Stimulated activated CD4-positive, alpha-beta T cell treated with anti-CD3 and anti-CD28 coated beads, Interleukin-1b, Interleukin-23, amount 100 ng/mL, for 24 hours (primary cell): ENCODE measurements at regions not wholly inside any gene's neighbourhood (a gene's known extent, or its start where the extent isn't known, plus 50 kb on each side); places are given as distances from the start of the nearest gene placed in this dataset.

ENCODE experiments used
- DNase-seq, 4 experiments: peaks; one replicate each; pipeline ENCODE4 v3.0.0-alpha.2; 2020; ENCODE audit warnings: low read depth in 4 of 4, low spot score in 1 of 4

DNA sequence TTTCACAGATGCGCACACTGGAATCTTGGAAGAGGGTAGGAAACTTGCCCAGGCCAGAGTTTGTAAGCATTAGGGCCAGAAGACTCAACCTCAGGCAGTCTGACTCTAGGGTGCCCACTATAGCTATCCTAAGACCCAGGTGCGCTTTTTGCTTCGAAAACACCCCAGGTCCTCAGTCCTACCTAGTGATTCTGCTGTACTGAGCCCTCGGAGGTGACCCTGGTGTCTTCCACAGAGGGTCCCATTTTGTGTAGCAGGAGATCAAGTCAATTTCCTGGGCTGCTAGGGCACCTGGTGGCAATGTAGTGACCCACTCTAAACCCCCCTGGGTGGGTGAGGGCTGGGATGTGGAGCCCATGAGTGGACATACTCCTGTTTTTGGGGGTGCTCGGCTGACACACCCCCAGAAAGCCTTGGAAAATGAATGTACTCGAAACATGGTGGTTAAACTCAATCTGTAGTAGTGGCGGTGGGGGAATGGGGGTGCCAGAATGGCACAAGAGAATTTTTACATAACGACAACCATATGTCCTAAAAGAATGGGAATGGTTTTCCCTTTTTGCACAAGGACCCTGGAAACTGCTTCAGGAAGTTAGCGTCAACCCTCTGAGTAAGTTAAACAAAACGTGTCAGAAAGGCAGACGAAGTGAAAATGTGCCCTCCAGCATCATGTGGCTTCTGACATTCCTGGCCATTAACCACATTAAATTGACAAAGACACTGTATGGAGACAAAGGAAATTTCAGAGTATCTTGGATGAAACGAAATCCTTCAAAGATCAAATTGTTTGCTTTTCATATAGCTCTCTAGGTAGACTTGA lies 218.0 kb upstream of the COPS8 start:
- DNase-seq, result no peak

DNA sequence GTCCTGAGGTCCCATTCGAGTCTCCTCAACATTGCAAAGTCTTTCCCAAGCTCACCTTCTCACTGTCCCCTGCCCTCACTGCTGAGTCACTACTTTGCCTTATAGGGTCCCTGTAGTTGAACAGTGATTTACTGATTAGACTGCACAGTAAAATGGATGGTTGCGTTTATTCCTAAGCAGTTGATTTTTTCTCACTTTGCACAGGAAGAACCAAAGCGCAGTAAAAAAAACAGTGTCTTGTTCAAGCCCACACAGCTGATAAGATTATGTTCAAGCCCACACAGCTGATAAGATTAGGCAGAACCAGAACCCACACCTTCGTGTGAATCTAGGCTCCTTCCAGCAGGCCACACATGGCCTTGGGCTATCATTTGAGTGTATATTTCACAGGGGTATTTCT lies 215.3 kb upstream of the COPS8 start:
- DNase-seq, result no peak

DNA sequence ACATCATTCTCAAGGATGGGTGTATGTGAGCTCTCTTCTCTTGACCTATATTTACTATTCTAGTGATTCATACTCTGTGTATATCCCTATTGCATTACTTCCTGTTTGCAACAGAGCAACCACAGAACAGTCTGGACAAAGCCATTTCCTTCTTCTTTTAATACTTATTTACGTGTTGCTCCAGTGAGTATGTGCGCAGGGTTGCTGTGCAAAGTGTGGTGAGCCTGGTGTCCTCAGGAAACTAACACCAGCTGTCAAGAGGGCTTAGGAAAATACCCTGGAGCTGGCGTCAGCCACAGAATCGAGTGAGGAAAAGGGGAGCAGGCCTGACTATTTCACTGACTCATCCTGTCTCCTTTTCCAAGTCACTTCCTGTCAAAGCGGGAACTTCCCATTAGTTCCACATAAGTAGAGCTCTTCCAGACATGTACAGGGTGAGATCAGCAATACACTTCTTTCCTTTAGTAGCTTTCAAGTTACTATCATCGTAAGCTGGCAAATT lies 214.1 kb upstream of the COPS8 start:
- DNase-seq, result no peak

DNA sequence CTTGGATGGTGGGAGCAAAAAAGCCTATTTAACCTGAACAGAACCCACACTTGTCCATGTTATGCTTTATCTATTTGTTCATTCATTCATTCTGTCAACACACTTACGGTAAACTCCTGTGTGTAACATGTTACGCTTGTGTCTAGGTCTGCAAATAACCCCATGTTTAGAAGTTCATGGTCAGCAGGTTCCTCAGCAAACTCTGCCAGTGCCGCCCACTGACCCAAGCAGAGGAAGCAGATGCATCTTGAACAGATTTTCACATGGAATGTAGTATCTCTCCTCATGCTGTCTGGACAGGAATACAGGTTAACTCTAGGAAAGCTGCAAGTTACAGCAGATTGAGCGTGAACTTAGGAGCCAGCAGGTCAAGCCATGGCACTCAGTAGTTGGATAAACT lies 213.7 kb upstream of the COPS8 start:
- no peak for DNase-seq

DNA sequence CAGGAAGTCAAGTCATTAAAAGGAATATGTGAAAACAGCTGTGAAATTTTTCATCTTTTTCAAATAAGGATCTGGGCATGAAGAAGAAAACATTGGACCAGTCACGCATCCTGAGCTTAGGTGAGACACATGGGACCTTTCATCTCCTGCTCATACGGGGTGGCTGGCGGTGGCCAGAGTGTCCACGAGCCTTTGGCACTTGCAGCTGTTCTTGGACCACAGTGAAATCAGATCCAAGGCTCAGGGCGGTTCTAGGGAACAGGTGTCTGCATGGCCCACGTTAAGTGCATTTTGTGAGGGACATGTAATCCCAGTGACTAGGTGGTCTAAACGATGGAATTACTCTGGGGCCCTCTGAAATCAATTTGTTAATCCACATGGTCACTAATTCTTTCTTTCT lies 212.7 kb upstream of the COPS8 start:
- DNase-seq, result no peak

DNA sequence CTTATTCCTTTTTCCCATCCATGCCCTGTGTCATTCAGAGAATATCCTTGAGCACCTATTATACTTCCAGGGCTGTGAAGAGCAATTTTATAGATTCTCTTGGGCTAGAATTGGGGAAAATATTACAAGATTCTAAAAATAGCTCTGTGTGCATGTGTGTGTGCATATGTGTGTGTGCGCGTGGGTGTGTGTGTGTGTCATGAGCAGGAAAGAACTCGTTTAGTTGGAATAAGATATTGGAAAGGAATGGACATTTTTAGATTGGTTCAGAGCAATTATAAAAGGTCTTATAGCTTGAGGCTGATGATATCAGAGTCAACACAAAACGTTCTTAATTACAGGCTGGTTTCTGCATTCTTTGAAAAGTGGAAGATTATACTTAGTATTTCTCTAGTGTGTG lies 212.1 kb upstream of the COPS8 start:
- DNase-seq, result no peak

DNA sequence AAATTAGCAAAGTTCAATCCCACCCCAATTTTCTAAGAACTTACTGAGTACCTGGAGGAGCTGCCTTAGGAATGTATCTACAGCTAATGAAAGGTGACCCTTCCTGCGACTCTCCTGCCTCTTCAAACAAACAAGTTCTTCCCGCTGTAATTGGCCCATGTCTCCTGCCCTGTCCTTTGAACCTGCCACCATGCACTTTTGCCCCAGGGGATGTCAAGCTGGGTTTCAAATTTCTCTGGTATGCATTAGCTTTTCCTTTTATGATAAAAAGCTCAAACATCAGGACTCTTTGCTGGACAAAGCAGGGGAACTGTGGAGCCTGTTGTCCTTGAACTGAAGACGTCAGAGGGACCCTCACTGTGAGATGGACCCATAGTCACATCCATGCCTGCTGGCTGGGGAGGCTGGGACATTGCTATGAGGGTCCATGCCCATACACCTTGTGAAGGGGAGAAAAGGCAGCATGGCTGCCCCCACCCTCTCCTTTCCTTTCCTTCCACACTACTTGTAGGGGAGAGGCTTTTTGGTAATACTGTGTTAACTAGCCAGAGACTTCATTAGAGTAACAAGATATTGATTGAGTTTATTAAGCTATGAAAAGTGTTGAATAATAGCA lies 210.7 kb upstream of the COPS8 start:
- DNase-seq, result no peak

DNA sequence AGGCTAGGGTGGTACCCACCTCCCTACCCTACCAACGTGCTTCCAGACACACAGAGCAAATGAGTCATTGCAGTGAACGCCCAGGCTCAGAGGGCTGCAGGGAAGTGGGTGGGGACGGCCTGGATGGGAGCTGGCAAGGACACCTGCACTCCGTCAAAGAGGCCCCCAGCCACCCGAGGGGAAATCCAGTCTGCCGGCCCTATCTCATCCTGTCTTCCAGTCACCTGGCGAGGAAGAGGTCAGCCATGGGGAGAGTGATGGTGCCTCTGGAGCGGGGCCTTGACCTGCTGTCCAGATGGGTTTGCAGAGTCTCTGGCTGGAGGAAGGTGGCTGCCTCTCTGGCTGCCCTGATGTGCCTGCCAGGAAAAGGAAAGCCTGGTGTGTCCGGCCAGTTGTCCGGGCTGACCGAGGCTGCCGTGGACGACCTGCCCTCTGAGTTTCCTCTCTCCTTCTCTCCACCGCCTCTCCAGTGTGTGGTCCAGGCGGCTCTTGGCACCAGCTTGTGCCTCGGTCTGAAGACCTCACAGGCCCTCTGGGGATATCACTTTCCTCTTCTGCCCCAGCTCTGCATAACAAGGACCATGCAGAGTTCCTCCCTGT lies 209.7 kb upstream of the COPS8 start:
- DNase-seq, result no peak

DNA sequence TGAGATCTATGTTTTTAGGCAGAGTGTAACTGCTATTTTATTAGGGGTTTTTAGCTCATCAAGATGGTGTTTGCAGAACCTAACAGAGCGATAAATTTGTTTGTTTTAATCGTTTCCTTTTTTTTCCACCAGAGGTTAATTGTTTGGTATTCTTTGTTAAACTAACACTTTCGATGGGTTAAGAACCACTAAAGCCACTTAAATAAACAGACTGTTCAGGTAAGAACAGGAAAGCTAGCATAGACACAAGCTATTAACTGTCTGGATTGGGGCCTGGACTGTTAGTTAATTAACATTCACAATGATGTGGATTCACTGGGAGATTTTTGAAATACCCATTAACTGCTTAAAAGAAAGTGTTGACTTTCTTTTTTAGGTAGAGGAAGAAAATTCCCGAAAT lies 209.0 kb upstream of the COPS8 start:
- no peak for DNase-seq

DNA sequence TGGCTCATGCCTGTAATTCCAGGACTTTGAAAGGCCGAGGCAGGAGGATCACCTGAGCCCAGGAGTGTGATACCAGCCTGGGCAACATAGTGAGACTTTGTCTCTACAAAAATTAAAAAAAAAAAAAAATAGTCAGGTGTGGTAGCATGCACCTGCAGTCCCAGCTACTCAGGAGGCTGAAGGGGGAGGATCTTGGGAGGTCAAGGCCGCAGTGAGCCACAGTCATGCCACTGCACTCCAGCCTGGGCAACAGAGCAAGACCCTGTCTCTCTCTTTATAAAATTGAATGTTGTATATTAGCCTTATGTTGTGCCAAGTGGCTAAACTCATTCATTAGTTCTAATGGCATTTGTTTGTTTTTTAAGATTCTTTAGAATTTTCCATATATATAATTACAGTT lies 207.7 kb upstream of the COPS8 start:
- DNase-seq, result no peak

DNA sequence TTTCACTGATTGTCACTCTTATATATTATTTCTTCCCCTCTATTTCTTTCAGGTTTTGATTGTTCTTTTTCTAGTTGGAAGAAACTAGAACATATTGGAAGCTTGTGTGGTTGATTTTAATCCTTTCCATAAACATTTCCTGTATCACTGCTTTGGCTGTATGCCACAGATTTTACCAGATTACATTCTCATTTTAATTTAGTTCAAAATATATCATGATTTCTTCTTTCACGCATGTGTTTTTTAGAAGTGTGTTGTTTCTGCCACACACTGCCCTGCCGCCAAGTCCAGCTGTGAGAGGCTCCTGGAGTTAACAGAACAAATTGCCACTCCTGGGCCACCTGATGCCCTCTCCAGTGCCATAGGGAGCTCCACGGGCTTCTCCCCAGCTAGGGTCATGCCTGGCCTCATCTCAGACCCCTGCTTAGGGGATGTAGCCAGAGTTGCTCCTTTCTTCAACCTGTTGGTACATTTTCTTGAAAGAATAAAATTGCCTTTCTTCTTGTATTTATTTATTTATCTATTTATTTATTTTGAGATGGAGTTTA lies 206.2 kb upstream of the COPS8 start:
- DNase-seq, result no peak

DNA sequence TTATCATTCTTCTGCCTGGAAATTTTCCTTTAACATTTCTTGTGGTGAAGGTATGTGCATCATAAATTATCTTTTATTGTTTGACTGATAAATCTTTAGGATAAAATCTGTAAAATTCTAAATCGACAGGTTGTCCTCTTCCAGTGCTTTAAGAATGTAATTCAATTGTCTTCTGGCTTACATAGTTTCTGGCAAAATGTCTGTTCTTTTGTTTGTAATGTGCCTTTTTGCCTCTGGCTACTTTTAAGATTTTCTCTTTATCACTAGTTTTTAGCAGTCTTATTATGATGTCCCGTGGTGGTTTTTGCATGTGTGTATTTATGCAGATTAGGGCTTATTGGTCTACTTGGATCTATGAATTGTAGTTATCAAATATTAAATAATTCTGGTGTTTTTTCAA lies 203.6 kb upstream of the COPS8 start:
- DNase-seq, result no peak

DNA sequence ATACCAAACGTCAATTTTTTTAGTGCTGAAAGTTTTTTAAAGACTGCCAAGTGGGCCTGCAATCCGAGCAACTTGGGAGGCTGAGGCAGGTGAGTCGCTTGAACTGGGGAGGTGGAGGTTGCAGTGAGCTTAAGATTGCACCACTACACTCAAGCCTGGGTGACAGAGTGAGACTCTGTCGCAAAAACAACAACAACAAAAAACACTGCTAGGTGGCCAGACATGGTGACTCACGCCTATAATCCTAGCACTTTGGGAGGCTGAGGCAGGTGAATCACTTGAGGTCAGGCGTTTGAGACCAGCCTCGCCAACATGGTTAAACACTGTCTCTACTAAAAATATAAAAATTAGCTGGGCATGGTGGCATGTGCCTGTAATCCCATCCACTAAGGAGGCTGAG lies 202.8 kb upstream of the COPS8 start:
- no peak for DNase-seq

DNA sequence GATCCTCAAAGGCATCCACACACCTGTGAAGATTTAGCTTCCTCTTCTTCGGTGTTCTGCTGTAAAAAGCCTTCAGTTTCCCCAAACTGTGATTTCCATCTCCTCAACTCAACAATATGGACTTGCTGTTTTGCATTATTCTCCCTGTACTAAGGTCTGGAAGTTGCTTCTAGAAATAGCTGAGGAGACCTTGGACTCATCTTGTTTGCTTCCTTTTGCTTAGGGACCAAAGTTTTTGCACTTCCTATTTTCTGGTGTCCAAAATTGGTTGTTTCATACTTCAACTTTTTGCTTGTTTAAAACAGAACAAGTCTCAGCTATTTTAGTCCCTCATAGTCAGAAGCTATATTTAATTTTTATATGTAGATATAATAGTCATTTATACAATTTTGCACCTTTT lies 201.9 kb upstream of the COPS8 start:
- no peak for DNase-seq

DNA sequence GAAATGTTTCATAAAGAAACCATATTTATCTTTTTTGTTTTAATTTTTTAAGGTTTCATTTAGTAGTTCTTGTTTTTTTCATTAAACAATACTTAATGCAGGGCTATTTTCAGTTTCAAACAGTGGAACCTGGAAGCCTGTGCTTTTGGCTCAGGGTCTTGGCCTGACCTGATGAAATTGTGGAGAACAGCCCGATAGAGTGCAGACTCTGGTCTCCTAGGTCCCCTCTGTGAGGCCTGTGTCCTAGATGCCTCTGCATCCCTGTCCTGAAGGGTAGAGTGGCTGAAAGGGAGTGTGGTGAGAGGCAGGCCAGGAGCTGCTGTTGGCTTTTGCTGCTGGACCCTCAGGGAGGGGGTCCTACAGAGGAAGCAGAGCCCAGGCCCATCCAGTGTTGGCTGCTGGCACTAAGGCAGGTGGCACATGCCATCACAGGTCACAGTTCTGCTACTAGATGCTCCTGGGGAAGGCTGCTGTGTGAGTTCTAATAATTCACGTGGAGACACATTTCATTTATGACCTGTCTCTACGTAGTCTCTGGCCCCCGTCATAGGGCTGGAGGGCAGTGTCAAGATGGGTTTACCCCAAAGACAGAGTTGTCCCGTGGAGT lies 201.0 kb upstream of the COPS8 start:
- DNase-seq, result no peak

DNA sequence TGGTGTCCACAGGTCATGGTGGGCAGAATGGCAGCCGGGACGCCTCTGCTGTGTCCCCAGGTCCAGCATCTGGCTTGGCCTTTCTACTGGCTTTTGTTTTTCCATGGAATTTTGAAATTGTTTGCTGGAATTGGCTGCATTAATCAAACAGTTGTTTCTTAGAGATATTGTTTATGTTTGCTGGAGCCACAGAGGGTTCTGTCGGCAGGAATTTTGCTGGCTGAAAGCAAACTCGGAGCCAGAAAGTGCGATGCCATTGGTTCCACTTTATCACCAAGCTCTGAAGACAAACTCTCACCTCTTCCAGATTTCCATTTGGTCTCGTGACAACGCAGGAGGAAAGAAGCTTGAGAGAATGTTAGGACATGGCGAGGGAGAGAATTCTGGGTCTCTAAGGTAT lies 199.2 kb upstream of the COPS8 start:
- no peak for DNase-seq

DNA sequence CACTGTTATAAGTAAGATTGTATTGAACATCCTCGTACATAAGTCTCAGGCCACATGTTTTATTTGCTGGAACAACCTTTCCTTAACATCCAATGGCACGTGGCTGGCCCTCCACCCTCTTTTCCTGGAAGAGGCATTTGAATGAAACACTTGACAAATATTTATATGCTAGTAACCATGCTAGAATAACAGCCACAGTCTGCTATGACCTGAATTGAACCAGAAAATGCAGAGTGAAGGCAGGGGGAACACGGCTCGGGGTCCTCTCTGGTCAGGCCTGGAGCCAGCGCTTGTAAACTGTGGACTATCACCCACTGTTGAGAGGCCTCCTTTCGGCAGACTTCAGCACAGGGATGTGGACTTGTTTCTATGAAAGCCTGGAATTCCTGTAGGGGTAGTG lies 198.2 kb upstream of the COPS8 start:
- no peak for DNase-seq

DNA sequence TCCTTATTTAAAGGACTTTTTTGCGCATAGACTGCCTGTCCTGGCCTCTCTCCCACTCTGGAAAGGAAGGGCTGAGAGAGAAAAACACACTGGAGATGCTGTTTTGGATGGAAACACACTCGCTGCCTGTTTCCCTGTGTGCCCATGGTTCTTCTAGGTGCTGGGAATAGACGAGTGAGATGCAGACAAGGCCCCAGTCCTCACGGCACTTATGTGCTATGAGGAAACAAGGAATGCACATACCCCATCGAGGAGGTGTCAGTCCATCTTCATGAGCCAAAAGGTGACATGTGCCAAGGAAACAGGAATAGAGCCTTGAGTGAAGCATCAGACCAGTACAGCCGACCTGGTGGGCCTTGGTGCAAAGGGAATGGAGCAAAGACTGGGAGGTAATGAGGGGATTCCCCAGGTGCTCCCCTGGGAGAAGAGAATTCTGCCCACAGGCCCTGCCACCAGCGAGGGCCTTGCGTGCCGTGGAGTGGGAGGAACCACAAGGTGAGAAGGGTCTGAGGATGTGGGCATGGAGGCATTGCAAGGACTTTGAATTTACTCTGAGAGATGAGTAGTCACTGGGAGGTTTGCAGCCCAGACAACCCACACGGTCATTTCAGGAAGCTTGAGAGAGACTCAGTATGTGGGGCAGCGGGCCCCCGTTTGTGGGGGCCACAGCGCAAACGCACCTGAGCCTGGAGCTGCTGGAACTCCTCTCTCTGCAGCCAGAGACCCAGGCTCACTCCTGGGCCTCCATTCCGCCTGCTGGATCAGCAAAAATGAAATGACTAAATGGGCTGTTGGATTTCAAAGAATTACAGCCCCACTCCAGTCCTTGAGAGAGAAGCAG lies 197.5 kb upstream of the COPS8 start:
- DNase-seq, result no peak

DNA sequence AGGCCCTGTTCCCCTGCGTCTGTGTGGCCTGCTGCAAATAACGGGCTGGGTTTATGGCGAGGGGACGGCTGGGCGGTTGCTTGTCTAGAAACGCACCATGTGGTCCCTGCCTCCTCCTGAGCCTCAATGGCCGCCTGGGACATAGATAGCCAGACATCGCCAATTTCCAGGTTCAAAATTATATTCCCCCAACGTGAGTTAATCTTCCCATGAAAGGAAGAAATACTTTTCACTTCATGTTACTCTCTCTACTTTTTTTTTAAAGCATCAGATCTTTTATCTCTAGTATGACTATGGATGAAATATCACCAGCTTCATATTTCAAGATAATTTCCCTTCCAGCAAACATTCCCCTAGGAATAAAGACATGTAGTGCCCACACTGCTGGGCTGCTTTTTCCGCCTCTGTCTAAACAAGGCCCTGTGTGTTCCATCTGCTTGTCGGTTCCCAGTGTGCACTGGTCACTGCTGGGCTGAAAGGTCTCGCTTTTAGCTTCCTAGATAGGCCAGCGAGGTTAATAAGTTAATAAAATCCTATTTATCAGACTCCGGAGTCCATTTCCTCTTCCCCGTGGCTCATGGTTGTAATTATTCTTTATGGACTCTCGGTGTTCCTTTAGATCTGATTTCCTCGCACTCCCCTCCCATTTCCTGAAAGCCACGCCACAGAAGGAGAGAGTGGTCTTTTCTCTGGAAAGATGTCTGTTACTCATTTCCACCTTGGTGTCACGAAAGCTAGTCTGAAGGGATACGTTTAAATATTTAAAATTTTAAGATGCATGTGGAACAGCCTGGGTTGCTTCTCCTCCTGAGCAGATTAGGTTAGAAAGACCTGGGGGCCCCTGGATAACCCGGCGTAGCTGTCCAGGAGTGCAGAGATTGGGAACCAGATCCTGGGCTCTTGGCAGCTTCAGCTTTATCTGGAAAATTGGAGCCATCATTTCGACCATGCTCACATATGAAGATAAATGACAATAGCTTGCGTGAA lies 196.6 kb upstream of the COPS8 start:
- DNase-seq, result no peak
